WERI-Rb-1 (cell line): ENCODE measurements at regions not wholly inside any gene's neighbourhood (a gene's known extent, or its start where the extent isn't known, plus 50 kb on each side); places are given as distances from the start of the nearest gene placed in this dataset.

Experiments used
- DNase-seq: peaks from one replicate; pipeline ENCODE4 v3.0.0-alpha.2; 2020
- H3K27ac ChIP-seq: fragments of 250-450 bp; sonication (Bioruptor Pico); 2 replicates; pipeline ENCODE4 v1.5.1; 2020; ENCODE audit warnings: mild to moderate bottlenecking, moderate library complexity
- H3K27me3 ChIP-seq: fragments of 250-450 bp; sonication (Bioruptor Pico); 2 replicates; pipeline ENCODE4 v1.5.1; 2021; ENCODE audit warnings: mild to moderate bottlenecking, low read depth, moderate library complexity; ENCODE audit not compliant: insufficient read depth, severe bottlenecking
- H3K36me3 ChIP-seq: fragments of 250-450 bp; sonication (Bioruptor Pico); 2 replicates; pipeline ENCODE4 v1.5.1; 2020; ENCODE audit warnings: mild to moderate bottlenecking, moderate library complexity
- H3K4me3 ChIP-seq: 2 replicates; pipeline ENCODE4 v1.5.1; 2011; ENCODE audit warnings: low read depth, mild to moderate bottlenecking, control low read depth, low read length
- H3K9me3 ChIP-seq: fragments of 250-450 bp; sonication (Bioruptor Pico); 2 replicates; pipeline ENCODE4 v1.5.1; 2021; ENCODE audit warnings: mild to moderate bottlenecking, moderate library complexity; ENCODE audit not compliant: severe bottlenecking
- CTCF ChIP-seq: IDR thresholded peaks from 2 replicates; pipeline ENCODE4 v1.5.1; 2011; ENCODE audit warnings: low read depth, mild to moderate bottlenecking, control low read depth, inconsistent platforms, low read length

- Histone ChIP-seq H3K27me3 (no peaks in the 10 kb centered on the region), H3K36me3 (no peaks in the 10 kb centered on the region), H3K27ac (no peak overlapping the region), H3K9me3 (no peaks in the 10 kb centered on the region), H3K4me3 (no peak overlapping the region)
- TF ChIP-seq CTCF = no peak
- no peak for DNase-seq
Measured at GRCh38 chr10:105769248-105770184, 1128.4 kb downstream of the SORCS3 start.

GRCh38 chr10:105763611-105764010 lies 1122.5 kb downstream of the SORCS3 start:
- no peak for DNase-seq
- no peaks in the 10 kb centered on the region for H3K36me3 ChIP-seq
- no peaks in the 10 kb centered on the region for H3K27me3 ChIP-seq
- H3K27ac ChIP-seq = no peak overlapping the region
- no peak overlapping the region for H3K4me3 ChIP-seq
- no peaks in the 10 kb centered on the region for H3K9me3 ChIP-seq
- TF ChIP-seq CTCF = no peak

- no peak overlapping the region for H3K27ac ChIP-seq
- H3K9me3 ChIP-seq = no peaks in the 10 kb centered on the region
- no peak for DNase-seq
- no peak overlapping the region for H3K4me3 ChIP-seq
- no peaks in the 10 kb centered on the region for H3K36me3 ChIP-seq
- no peak for TF ChIP-seq CTCF
- no peaks in the 10 kb centered on the region for H3K27me3 ChIP-seq
Measured at GRCh38 chr10:105761576-105762260, 1120.6 kb downstream of the SORCS3 start.

GRCh38 chr10:105759669-105760068 lies 1118.6 kb downstream of the SORCS3 start:
- Histone ChIP-seq H3K27ac (no peak overlapping the region), H3K36me3 (no peaks in the 10 kb centered on the region), H3K4me3 (no peak overlapping the region), H3K27me3 (no peaks in the 10 kb centered on the region), H3K9me3 (no peaks in the 10 kb centered on the region)
- no peak for TF ChIP-seq CTCF
- DNase-seq = no peak

- Histone ChIP-seq H3K27me3 (no peaks in the 10 kb centered on the region), H3K36me3 (no peaks in the 10 kb centered on the region), H3K9me3 (no peaks in the 10 kb centered on the region), H3K27ac (no peak overlapping the region), H3K4me3 (no peak overlapping the region)
- no peak for TF ChIP-seq CTCF
- no peak for DNase-seq
Measured at GRCh38 chr10:105758209-105758998, 1117.3 kb downstream of the SORCS3 start.
